ENCODE measurements at regions not wholly inside any gene's neighbourhood (a gene's known extent, or its start where the extent isn't known, plus 50 kb on each side); places are given as distances from the start of the nearest gene placed in this dataset.

DNA sequence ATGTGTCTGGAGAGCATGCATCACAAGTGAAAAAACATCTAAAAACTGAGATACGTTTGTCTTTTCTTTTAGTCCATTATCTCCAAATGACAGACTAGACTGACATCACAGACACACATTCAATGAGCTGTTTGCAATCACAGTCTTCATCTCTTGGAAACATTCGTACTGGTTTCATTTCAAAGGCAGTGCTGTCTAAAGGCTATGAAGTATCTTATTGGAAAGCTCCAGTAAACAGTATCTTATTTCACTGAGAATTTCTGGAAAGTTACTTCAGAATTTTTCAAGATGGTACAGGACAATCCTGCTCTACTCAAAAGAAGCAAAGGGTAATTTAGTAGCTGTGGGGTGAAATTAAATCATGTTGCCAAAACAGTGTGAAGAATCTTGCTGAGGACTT, 53.5 kb upstream of the TNFRSF19 start:
- TF ChIP-seq, protein P1, sequence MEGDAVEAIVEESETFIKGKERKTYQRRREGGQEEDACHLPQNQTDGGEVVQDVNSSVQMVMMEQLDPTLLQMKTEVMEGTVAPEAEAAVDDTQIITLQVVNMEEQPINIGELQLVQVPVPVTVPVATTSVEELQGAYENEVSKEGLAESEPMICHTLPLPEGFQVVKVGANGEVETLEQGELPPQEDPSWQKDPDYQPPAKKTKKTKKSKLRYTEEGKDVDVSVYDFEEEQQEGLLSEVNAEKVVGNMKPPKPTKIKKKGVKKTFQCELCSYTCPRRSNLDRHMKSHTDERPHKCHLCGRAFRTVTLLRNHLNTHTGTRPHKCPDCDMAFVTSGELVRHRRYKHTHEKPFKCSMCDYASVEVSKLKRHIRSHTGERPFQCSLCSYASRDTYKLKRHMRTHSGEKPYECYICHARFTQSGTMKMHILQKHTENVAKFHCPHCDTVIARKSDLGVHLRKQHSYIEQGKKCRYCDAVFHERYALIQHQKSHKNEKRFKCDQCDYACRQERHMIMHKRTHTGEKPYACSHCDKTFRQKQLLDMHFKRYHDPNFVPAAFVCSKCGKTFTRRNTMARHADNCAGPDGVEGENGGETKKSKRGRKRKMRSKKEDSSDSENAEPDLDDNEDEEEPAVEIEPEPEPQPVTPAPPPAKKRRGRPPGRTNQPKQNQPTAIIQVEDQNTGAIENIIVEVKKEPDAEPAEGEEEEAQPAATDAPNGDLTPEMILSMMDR (IDR thresholded peaks at IDR 0.05): no peak
- Histone ChIP-seq H3K4me3 (no peak overlapping the region), H3K36me3 (ENCODE audit: low read depth) (no peaks in the 10 kb centered on the region), H3K9me3 (no peaks in the 10 kb centered on the region), H3K4me1 (ENCODE audit: low read depth) (no peaks in the 10 kb centered on the region)
- intact Hi-C loops (cut with DNase I, micrococcal nuclease): no loop called here
- ATAC-seq (no peak), DNase-seq (no peak)

DNA sequence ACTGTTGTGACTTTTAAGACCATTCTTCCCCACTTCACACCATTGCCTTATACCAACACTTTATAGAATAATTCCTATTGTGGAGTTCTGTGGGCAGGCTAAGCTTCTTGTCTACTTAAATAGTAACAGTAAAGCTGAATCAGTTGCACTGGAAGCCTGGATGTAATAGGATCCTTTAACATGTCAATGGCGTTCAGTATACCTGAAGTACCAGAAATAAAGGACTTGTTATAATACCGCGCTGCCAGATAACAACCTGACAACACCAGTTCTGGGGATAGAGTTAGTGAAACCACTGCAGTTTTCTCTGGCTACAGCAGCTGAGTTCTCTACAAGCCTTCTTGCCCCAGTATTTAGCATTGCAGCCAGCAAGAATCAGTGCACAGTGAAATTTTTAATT, 52.0 kb upstream of the TNFRSF19 start:
- H3K9me3 ChIP-seq: no peaks in the 10 kb centered on the region
- no peak overlapping the region for H3K4me3 ChIP-seq
- TF ChIP-seq, protein P1 (IDR thresholded peaks at IDR 0.05): no peak
- no peak for ATAC-seq
- no peak for DNase-seq
- intact Hi-C loops (cut with DNase I, micrococcal nuclease): no loop called here
- H3K4me1 ChIP-seq (ENCODE audit: low read depth): no peaks in the 10 kb centered on the region
- no peaks in the 10 kb centered on the region for H3K36me3 ChIP-seq (ENCODE audit: low read depth)

Data from mucosa of descending colon (tissue), 3 donors.